CD14-positive monocyte (primary cell): ENCODE measurements at regions not wholly inside any gene's neighbourhood (a gene's known extent, or its start where the extent isn't known, plus 50 kb on each side); places are given as distances from the start of the nearest gene placed in this dataset.

Experiments
- DNase-seq, 3 donors: peaks; one replicate each; pipeline ENCODE4 v3.0.0-alpha.2; 2011 to 2022
- H2AFZ ChIP-seq: 2 replicates; pipeline ENCODE4 v1.6.0; 2012; ENCODE audit warnings: mild to moderate bottlenecking, low read depth, low read length, inconsistent platforms; ENCODE audit not compliant: insufficient read depth, poor library complexity, severe bottlenecking
- H3K27ac ChIP-seq, 2 donors: 1 replicate in 1 of 2; 2 replicates in 1 of 2; pipeline ENCODE4 v1.5.1; 2012 to 2013; ENCODE audit warnings: low read length in 2 of 2, control low read depth in 1 of 2, inconsistent platforms in 1 of 2, low read depth in 1 of 2, mild to moderate bottlenecking in 1 of 2
- H3K27me3 ChIP-seq, 2 donors: one replicate each; pipeline versions ENCODE4 v1.6.0 to v1.6.1; 2011 to 2013; ENCODE audit warnings: low read length in 2 of 2; ENCODE audit not compliant: control insufficient read depth in 2 of 2, insufficient read depth in 2 of 2
- H3K36me3 ChIP-seq, 2 donors: replicated peaks in 1 of 2; 1 replicate in 1 of 2; 2 replicates in 1 of 2; pipeline versions ENCODE4 v1.5.1 to v1.6.1; 2012 to 2013; ENCODE audit warnings: low read length in 2 of 2, control low read depth in 1 of 2, inconsistent platforms in 1 of 2, mild to moderate bottlenecking in 1 of 2; ENCODE audit not compliant: insufficient read depth in 2 of 2, control insufficient read depth in 1 of 2
- H3K4me1 ChIP-seq, 2 donors: 1 replicate in 1 of 2; 2 replicates in 1 of 2; pipeline versions ENCODE4 v1.5.1 to v1.6.1; 2012 to 2013; ENCODE audit warnings: low read length in 2 of 2, control low read depth in 1 of 2, inconsistent platforms in 1 of 2, mild to moderate bottlenecking in 1 of 2, moderate library complexity in 1 of 2; ENCODE audit not compliant: insufficient read depth in 2 of 2, control insufficient read depth in 1 of 2
- H3K4me2 ChIP-seq: replicated peaks from 2 replicates; pipeline ENCODE3; 2012; ENCODE audit warnings: low read length, moderate library complexity, mild to moderate bottlenecking; ENCODE audit not compliant: poor library complexity, severe bottlenecking; ENCODE audit errors: extremely low read depth
- H3K4me3 ChIP-seq, 3 experiments: fragments of 200-600 bp in 1 of 3; sonication (generic) in 1 of 3; replicated peaks in 1 of 3; 1 replicate in 2 of 3; 2 replicates in 1 of 3; pipeline ENCODE4 v1.5.1; 2011 to 2013; ENCODE audit warnings: low read length in 3 of 3, mild to moderate bottlenecking in 3 of 3, control low read depth in 2 of 3, low read depth in 2 of 3, inconsistent platforms in 1 of 3, moderate library complexity in 1 of 3
- H3K79me2 ChIP-seq: 2 replicates; pipeline ENCODE4 v1.6.0; 2012; ENCODE audit warnings: mild to moderate bottlenecking, control low read depth, inconsistent platforms, low read length, moderate library complexity; ENCODE audit not compliant: insufficient read depth
- H3K9ac ChIP-seq: 2 replicates; pipeline ENCODE4 v1.6.0; 2017; ENCODE audit warnings: low read length, mild to moderate bottlenecking; ENCODE audit not compliant: insufficient read depth, poor library complexity, severe bottlenecking
- H3K9me3 ChIP-seq, 2 donors: replicated peaks in 1 of 2; 1 replicate in 1 of 2; 2 replicates in 1 of 2; pipeline versions ENCODE4 v1.5.1 to v1.6.1; 2012 to 2013; ENCODE audit warnings: low read length in 2 of 2, control low read depth in 1 of 2; ENCODE audit not compliant: control insufficient read depth in 1 of 2, insufficient read depth in 1 of 2
- H4K20me1 ChIP-seq: 2 replicates; pipeline ENCODE4 v1.6.0; 2012; ENCODE audit warnings: mild to moderate bottlenecking, low read length, control low read depth, moderate library complexity; ENCODE audit not compliant: insufficient read depth
- H3K27ac Mint-ChIP-seq, 7 donors: one replicate each; pipeline ENCODE4 v1.8.0; 2020; ENCODE audit warnings: mild to moderate bottlenecking in 7 of 7, mixed read lengths in 7 of 7, moderate library complexity in 6 of 7, inconsistent platforms in 2 of 7
- H3K27me3 Mint-ChIP-seq, 3 donors: one replicate each; pipeline ENCODE4 v1.8.0; 2021 to 2022; ENCODE audit warnings: low read depth in 3 of 3, mild to moderate bottlenecking in 3 of 3, mixed read lengths in 3 of 3, moderate library complexity in 3 of 3, inconsistent platforms in 1 of 3
- H3K36me3 Mint-ChIP-seq, 2 donors: one replicate each; pipeline ENCODE4 v1.8.0; 2020; ENCODE audit warnings: mixed read lengths in 2 of 2, inconsistent platforms in 1 of 2, mild to moderate bottlenecking in 1 of 2
- H3K4me1 Mint-ChIP-seq: one replicate; pipeline ENCODE4 v1.8.0; 2020; ENCODE audit warnings: mild to moderate bottlenecking, mixed read lengths
- H3K4me3 Mint-ChIP-seq, 2 donors: one replicate each; pipeline ENCODE4 v1.8.0; 2020; ENCODE audit warnings: mild to moderate bottlenecking in 2 of 2, mixed read lengths in 2 of 2, moderate library complexity in 1 of 2
- H3K9me3 Mint-ChIP-seq, 7 donors: one replicate each; pipeline ENCODE4 v1.8.0; 2020 to 2022; ENCODE audit warnings: mixed read lengths in 7 of 7, mild to moderate bottlenecking in 6 of 7, moderate library complexity in 6 of 7, inconsistent platforms in 2 of 7
- CTCF ChIP-seq: fragments of 200-600 bp; IDR thresholded peaks from one replicate; pipeline ENCODE4 v1.8.0; 2022; ENCODE audit warnings: antibody characterized with exemption, mild to moderate bottlenecking
- WGBS: methylation state at CpG from one replicate; pipeline ENCODE4 v1.1.5; 2013; ENCODE audit warnings: missing lambda C conversion rate; ENCODE audit not compliant: insufficient coverage; 5-methylcytosine and 5-hydroxymethylcytosine counted together
- intact Hi-C, 2 donors: fragments of 100-400 bp; cut with micrococcal nuclease; formaldehyde crosslinking; loops; one replicate each; pipeline versions ENCODE4 v1.15.0 to v1.15.1; 2023

GRCh38 chr12:126051611-126052107 lies 986.4 kb downstream of the AACS start:
- no peaks in the 10 kb centered on the region for H3K4me1 ChIP-seq
- intact Hi-C loops = no loop called here
- H3K27ac Mint-ChIP-seq = no peak overlapping the region
- H3K9me3 Mint-ChIP-seq = peaks cover 0 to 10% (median 4%) of the 10 kb centered on the region in 7 donors
- no peak overlapping the region for H3K4me3 ChIP-seq
- H2AFZ ChIP-seq = no peak overlapping the region
- no peaks in the 10 kb centered on the region for H3K36me3 Mint-ChIP-seq
- no peaks in the 10 kb centered on the region for H3K36me3 ChIP-seq
- DNase-seq = no peak
- no peak overlapping the region for H3K4me3 Mint-ChIP-seq
- no peak overlapping the region for H3K9ac ChIP-seq
- no peaks in the 10 kb centered on the region for H3K27me3 ChIP-seq
- H3K9me3 ChIP-seq = no peaks in the 10 kb centered on the region
- no peaks in the 10 kb centered on the region for H3K4me1 Mint-ChIP-seq
- H4K20me1 ChIP-seq = no peaks in the 10 kb centered on the region
- H3K27ac ChIP-seq = no peak overlapping the region
- no peak for TF ChIP-seq CTCF
- WGBS = no CpG with 5 or more reads among the region's 6 CpGs
- no peaks in the 10 kb centered on the region for H3K79me2 ChIP-seq
- H3K27me3 Mint-ChIP-seq = no peaks in the 10 kb centered on the region
- no peak overlapping the region for H3K4me2 ChIP-seq

GRCh38 chr12:126055521-126055920 lies 990.3 kb downstream of the AACS start:
- H3K27ac ChIP-seq = no peak overlapping the region
- DNase-seq = no peak
- H2AFZ ChIP-seq = no peak overlapping the region
- H3K4me2 ChIP-seq = no peak overlapping the region
- H3K27me3 ChIP-seq = no peaks in the 10 kb centered on the region
- no peaks in the 10 kb centered on the region for H3K79me2 ChIP-seq
- H3K4me3 ChIP-seq = no peak overlapping the region
- Mint-ChIP-seq H3K4me1 (no peaks in the 10 kb centered on the region), H3K36me3 (no peaks in the 10 kb centered on the region), H3K4me3 (no peak overlapping the region), H3K27me3 (peaks cover 0 to 2% (median 0%) of the 10 kb centered on the region in 3 donors), H3K27ac (no peak overlapping the region), H3K9me3 (peaks cover 0 to 5% (median 0%) of the 10 kb centered on the region in 7 donors)
- WGBS = no CpG with 5 or more reads among the region's 4 CpGs
- H3K9me3 ChIP-seq = no peaks in the 10 kb centered on the region
- no peaks in the 10 kb centered on the region for H4K20me1 ChIP-seq
- no peak overlapping the region for H3K9ac ChIP-seq
- no peaks in the 10 kb centered on the region for H3K4me1 ChIP-seq
- intact Hi-C loops = no loop called here
- no peaks in the 10 kb centered on the region for H3K36me3 ChIP-seq
- no peak for TF ChIP-seq CTCF
